ENCODE measurements at regions not wholly inside any gene's neighbourhood (a gene's known extent, or its start where the extent isn't known, plus 50 kb on each side); places are given as distances from the start of the nearest gene placed in this dataset.
"Not testable (repeated sequence)": the region's sequence is repeated elsewhere in the genome, so short reads cannot be mapped to it uniquely, and the experiment has no call there.

DNA sequence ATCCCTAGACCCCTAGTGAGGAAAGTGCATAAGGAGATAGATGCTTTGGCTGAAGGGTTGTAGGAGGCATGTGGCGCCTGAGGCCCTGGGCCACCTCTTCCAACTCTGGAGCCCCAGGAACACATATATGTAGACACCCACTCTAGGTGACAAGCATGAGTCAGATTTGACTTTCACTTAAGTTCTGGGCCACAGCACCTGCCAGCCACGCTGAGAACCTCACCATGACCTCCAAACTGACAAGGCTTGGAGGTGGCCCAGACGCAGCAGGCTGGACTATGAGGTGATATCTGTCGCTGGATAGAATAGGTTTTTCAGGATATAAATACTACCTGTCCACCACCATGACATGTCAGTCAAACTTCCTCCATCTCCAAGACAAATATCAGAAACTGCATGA, 894.0 kb upstream of the ZNF722 start:
- Histone ChIP-seq H3K4me3 (ENCODE audit: low read depth, low read length, poor library complexity, severe bottlenecking) (no peak overlapping the region), H3K27ac (ENCODE audit: low read depth, low read length, poor library complexity, severe bottlenecking) (no peak overlapping the region), H3K9me3 (ENCODE audit: low read depth, low read length, poor library complexity, severe bottlenecking) (peaks cover 23% of the 10 kb centered on the region), H3K36me3 (ENCODE audit: insufficient read depth, low read length, poor library complexity, severe bottlenecking) (no peaks in the 10 kb centered on the region), H3K27me3 (replicated peaks; ENCODE audit: insufficient read depth, low read depth, low read length, poor library complexity) (no peaks in the 10 kb centered on the region), H3K4me1 (ENCODE audit: insufficient read depth, low read length, poor library complexity, severe bottlenecking) (no peaks in the 10 kb centered on the region)
- TF ChIP-seq, protein P1, sequence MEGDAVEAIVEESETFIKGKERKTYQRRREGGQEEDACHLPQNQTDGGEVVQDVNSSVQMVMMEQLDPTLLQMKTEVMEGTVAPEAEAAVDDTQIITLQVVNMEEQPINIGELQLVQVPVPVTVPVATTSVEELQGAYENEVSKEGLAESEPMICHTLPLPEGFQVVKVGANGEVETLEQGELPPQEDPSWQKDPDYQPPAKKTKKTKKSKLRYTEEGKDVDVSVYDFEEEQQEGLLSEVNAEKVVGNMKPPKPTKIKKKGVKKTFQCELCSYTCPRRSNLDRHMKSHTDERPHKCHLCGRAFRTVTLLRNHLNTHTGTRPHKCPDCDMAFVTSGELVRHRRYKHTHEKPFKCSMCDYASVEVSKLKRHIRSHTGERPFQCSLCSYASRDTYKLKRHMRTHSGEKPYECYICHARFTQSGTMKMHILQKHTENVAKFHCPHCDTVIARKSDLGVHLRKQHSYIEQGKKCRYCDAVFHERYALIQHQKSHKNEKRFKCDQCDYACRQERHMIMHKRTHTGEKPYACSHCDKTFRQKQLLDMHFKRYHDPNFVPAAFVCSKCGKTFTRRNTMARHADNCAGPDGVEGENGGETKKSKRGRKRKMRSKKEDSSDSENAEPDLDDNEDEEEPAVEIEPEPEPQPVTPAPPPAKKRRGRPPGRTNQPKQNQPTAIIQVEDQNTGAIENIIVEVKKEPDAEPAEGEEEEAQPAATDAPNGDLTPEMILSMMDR (conservative IDR thresholded peaks at IDR 0.05; ENCODE audit: low read depth, low read length): no peak
- TF ChIP-seq EZH2 (IDR thresholded peaks at IDR 0.05; ENCODE audit: borderline replicate concordance, low read depth, low read length, poor library complexity, severe bottlenecking): no peak
- intact Hi-C loops (cut with micrococcal nuclease; ENCODE audit: unreplicated experiment): loop anchor here (10.0 kb wide), 1 partner anchor 60 kb away; no protein-coding TSS in a partner anchor
- CTCF ChIA-PET: no interaction called here
- no peak for DNase-seq (ENCODE audit: low spot score)
- BruUV-seq (replicated peaks): no TSS peak
- POLR2A ChIA-PET (ENCODE audit: low non-redundant PET): no interaction called here

DNA sequence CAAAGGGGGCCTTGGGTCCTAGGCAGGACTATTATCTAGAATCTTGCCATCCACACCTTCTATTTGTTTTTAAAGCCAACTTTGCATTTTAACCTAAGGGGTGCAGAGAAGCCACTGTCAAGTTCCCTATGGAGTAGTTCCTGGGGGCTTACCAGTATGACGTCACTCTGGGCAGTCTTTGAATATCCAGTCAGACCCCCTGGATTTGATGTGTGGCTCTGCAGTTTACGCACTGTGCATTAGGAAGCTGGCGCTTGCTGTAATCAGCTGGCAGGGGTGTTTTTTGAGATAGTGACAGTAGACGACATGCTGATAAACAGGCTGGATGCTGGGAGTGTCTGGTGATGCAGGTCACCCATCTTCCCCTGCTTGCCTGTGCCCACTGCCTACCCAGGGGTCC, 892.7 kb upstream of the ZNF722 start:
- POLR2A ChIA-PET (ENCODE audit: low non-redundant PET): no interaction called here
- no peaks in the 10 kb centered on the region for H3K36me3 ChIP-seq (ENCODE audit: insufficient read depth, low read length, poor library complexity, severe bottlenecking)
- no peak overlapping the region for H3K4me3 ChIP-seq (ENCODE audit: low read depth, low read length, poor library complexity, severe bottlenecking)
- TF ChIP-seq EZH2 (IDR thresholded peaks at IDR 0.05; ENCODE audit: borderline replicate concordance, low read depth, low read length, poor library complexity, severe bottlenecking): no peak
- TF ChIP-seq, protein P1 (conservative IDR thresholded peaks at IDR 0.05; ENCODE audit: low read depth, low read length): no peak
- H3K9me3 ChIP-seq (ENCODE audit: low read depth, low read length, poor library complexity, severe bottlenecking): peaks cover 22% of the 10 kb centered on the region
- H3K4me1 ChIP-seq (ENCODE audit: insufficient read depth, low read length, poor library complexity, severe bottlenecking): no peaks in the 10 kb centered on the region
- intact Hi-C loops (cut with micrococcal nuclease; ENCODE audit: unreplicated experiment): loop anchor here (10.0 kb wide), 1 partner anchor 59 kb away; no protein-coding TSS in a partner anchor
- no TSS peak for BruUV-seq (replicated peaks)
- no peaks in the 10 kb centered on the region for H3K27me3 ChIP-seq (replicated peaks; ENCODE audit: insufficient read depth, low read depth, low read length, poor library complexity)
- no peak overlapping the region for H3K27ac ChIP-seq (ENCODE audit: low read depth, low read length, poor library complexity, severe bottlenecking)
- CTCF ChIA-PET: no interaction called here
- DNase-seq (ENCODE audit: low spot score): no peak

DNA sequence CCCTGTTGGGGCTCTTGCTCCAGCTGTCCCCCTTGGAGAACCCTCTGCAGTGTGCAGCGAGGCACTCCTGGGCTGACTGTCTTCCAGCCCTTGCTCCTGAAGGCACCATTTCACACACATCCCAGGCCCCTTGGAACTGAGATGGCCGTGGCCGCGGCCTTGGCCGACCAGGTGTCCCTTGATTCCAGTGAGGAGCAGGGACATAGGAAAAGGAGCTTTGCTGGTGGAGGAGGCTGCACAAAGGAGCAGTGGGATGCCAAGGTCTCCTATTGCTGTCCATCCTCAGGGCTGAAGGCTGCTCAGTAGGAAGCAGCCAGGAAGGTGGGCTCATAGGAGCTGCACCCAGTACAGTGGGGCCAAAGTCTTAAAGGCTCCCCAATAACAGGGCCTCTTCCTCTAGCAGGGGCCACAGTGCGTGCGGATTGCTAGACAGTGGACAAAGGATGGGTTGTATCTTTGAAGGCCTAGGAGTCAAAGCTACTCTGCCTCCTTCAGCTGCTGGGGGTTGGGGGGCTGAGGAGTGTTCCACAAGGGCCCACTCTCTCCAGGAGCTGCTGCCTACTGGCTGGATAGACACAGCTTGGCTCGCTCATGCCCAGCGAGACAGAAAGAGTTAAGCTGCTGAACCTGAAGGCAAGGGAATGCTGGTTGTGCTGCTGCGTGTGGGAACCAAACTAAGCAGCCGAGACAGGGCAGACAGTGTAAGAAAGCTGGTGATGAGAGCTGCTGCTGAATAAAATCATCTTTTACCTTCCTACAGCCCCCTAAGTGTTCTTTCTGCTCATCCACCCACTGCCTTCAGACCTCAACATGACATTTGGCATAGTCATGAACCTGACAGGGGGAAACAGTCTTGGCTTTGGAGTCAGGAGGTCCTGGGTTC, 891.9 kb upstream of the ZNF722 start:
- Histone ChIP-seq H3K9me3 (ENCODE audit: low read depth, low read length, poor library complexity, severe bottlenecking) (peaks cover 22% of the 10 kb centered on the region), H3K4me3 (ENCODE audit: low read depth, low read length, poor library complexity, severe bottlenecking) (no peak overlapping the region), H3K36me3 (ENCODE audit: insufficient read depth, low read length, poor library complexity, severe bottlenecking) (no peaks in the 10 kb centered on the region), H3K27ac (ENCODE audit: low read depth, low read length, poor library complexity, severe bottlenecking) (no peak overlapping the region), H3K27me3 (replicated peaks; ENCODE audit: insufficient read depth, low read depth, low read length, poor library complexity) (no peaks in the 10 kb centered on the region), H3K4me1 (ENCODE audit: insufficient read depth, low read length, poor library complexity, severe bottlenecking) (no peaks in the 10 kb centered on the region)
- TF ChIP-seq EZH2 (IDR thresholded peaks at IDR 0.05; ENCODE audit: borderline replicate concordance, low read depth, low read length, poor library complexity, severe bottlenecking): no peak
- TF ChIP-seq, protein P1 (conservative IDR thresholded peaks at IDR 0.05; ENCODE audit: low read depth, low read length): no peak
- DNase-seq (ENCODE audit: low spot score): no peak
- no TSS peak for BruUV-seq (replicated peaks)
- intact Hi-C loops (cut with micrococcal nuclease; ENCODE audit: unreplicated experiment): loop anchor here (10.0 kb wide), 1 partner anchor 58 kb away; no protein-coding TSS in a partner anchor
- POLR2A ChIA-PET (ENCODE audit: low non-redundant PET): no interaction called here
- CTCF ChIA-PET: no interaction called here

DNA sequence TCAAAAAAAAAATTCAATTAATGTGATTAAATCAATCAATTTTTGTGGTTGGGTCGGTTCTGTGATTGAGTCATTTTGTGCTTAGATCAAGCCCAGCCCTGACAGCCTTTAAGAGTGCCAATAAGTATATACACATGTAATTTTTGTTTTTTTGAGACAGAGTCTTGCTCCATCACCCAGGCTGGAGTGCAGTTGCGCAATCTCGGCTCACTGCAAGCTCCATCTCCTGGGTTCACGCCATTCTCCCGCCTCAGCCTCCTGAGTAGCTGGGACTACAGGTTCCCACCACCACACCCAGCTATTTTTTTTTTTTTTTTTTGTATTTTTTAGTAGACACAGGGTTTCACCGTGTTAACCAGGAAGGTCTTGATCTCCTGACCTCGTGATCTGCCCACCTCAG, 887.1 kb upstream of the ZNF722 start:
- H3K27me3 ChIP-seq (replicated peaks; ENCODE audit: insufficient read depth, low read depth, low read length, poor library complexity); POLR2A ChIA-PET (ENCODE audit: low non-redundant PET); H3K36me3 ChIP-seq (ENCODE audit: insufficient read depth, low read length, poor library complexity, severe bottlenecking); H3K4me1 ChIP-seq (ENCODE audit: insufficient read depth, low read length, poor library complexity, severe bottlenecking); CTCF ChIA-PET; H3K27ac ChIP-seq (ENCODE audit: low read depth, low read length, poor library complexity, severe bottlenecking); H3K4me3 ChIP-seq (ENCODE audit: low read depth, low read length, poor library complexity, severe bottlenecking); DNase-seq (ENCODE audit: low spot score); BruUV-seq (replicated peaks); intact Hi-C loops (cut with micrococcal nuclease; ENCODE audit: unreplicated experiment): not testable (repeated sequence)
- peaks cover 22% of the 10 kb centered on the region for H3K9me3 ChIP-seq (ENCODE audit: low read depth, low read length, poor library complexity, severe bottlenecking)

Data from A673 (cell line).